ENCODE measurements at regions not wholly inside any gene's neighbourhood (a gene's known extent, or its start where the extent isn't known, plus 50 kb on each side); places are given as distances from the start of the nearest gene placed in this dataset.

DNA sequence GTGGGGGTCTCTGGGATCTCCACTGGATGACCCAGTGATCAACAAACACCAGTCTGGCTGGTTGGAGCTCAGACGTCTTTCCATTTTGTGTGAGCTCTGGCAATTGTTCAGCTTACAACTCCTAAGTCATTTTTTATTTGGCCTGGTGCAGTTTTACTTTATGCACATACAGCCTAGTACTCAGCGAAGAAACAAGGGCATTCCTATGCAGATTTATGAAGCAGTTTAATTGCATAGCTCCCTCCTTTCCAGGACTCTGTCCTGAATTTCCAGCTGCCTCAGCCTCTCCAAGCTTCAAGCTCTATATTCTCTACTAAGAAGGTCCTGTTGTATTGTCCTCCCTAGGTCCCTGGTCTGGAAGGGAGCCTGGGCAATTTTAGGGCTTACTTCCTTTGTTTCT is 145.6 kb upstream of the GALNT17 start:
- DNase-seq (ENCODE audit: low spot score), result no peak

DNA sequence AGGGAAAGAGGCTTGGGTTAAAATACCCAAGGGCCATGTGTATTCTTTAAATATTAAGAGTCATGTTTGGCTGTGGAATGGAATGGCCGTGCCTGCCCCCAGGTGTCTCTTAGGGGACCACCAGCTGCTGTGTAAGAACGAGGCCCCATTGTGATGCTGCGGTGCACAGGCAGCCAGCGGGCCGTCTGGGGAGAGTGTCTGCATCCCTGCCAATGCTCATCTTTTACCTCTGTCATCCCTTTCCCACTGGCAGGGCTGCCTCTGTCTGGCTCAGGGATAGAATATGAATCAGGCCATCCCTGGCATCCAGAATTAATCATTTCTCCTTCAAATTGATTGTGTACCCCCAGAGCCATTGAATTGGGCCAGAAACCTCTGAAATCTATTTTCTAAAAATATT is 137.8 kb upstream of the GALNT17 start:
- no peak for DNase-seq (ENCODE audit: low spot score)

DNA sequence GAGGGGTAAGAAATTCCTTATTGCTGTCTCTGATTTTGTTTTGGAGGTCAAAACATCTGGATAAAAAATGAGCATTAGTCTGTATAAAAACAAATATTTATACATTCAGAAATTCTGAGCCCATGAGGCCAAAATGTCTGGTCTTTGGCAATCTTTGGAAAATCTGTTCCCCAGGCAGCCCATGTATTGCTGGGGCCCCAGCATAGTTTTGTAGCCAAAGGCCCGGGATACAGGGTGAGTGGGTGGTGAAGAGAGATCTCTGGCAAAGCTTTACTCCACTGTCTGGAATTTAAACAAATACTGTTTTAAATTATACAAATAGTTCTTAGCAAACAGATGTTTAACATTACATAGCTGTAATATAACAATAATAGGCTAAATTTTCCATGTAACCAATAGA is 134.7 kb upstream of the GALNT17 start:
- no peak for DNase-seq (ENCODE audit: low spot score)

DNA sequence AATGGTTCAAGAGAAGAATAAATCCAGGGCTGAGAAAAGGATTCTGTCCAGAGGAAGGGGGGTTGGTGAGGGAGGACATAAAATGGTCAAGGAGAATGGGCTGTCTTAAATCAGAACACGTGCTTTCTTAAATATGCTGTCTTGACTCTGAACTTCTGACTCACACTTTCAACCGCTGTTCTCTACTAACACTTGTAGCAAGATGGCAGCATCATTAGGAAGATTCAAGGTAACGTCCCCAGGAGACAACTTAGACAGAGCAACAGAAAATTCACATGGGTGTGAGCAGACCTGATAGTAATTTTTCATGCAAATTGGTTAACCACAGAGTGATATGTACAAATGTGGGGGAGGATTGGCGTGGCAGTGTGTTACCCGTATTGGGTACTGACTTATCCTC is 126.8 kb upstream of the GALNT17 start:
- no peak for DNase-seq (ENCODE audit: low spot score)

- DNase-seq (ENCODE audit: low spot score), result no peak
Observed at GRCh38 chr7:71009636-71010035, 122.3 kb upstream of the GALNT17 start.

DNA sequence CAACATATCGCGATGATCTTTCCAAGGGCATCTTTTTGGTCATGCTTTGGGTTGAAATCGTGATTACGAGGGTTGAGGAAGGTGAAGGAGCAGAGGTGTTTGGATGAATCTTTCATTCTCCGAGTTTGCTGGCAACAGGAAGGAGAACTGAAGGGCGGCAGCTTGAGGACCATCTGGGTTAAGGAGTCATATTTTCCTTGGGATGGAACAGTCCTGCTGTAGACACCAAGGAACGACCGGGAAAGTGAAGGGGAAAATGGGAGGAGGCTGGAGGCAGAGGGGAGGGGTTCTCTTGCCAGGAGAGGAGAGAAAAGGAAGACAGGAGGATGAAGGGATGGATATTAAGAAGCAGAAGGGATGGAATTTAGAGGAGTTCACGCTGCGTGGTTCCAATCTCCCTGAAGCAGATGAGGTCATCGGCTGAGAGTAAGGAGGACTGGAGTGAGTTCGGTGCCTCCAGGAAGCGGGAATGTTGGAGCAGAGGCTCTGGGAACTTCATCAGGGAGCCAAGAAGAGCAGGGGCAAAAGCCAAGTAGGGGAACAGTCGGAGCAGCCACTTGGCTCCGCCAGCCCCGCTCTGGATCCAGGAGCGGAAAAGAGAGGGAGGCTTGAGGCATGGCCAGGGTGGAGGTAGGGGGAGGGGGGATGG is 116.6 kb upstream of the GALNT17 start:
- DNase-seq (ENCODE audit: low spot score), result no peak

DNA sequence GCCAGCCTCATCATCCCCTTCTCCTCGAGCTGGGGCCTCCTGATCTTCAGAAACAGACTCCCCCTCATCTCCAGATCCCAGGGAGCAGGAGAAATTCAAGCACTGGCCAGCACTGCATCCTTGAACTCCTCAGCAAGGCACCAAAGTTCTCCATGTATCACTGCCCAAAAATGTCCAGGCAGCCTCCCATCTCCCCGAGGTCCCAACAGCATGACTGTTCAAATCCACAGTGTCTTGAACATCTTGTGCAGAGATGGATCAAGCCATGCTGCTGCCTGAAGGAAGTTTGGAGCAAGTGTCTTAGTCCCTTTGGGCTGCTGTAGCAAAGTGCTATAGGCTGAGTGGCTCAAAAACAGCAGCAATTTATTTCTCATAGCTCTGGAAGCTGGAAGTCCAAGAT is 115.5 kb upstream of the GALNT17 start:
- no peak for DNase-seq (ENCODE audit: low spot score)

- DNase-seq (ENCODE audit: low spot score), result no peak
Observed at GRCh38 chr7:71017602-71018001, 114.3 kb upstream of the GALNT17 start.

DNA sequence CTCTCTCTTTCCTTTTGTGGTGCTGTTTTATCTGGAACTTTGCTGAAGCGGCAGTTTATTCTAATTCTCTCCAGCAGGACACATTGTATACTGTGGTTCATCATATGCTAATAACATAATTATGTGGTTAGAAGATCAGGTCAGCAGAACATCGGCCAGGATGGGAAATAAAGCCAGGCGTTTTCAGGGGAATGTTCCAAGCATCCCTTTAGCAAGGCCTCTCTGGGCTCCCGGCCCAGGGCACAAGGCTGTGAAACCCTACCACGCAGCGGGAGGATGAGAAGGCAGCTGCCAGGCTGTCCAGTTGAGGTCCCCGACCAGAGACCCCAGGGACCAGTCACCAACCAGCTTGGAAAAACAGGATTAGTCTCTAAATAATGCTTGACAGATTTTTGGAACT is 112.2 kb upstream of the GALNT17 start:
- DNase-seq (ENCODE audit: low spot score), result no peak

- no peak for DNase-seq (ENCODE audit: low spot score)
Observed at GRCh38 chr7:71021131-71021530, 110.8 kb upstream of the GALNT17 start.

- DNase-seq (ENCODE audit: low spot score), result no peak
Observed at GRCh38 chr7:71026680-71027079, 105.3 kb upstream of the GALNT17 start.

GRCh38 chr7:71034243-71034642 is 97.7 kb upstream of the GALNT17 start:
- no peak for DNase-seq (ENCODE audit: low spot score)

GRCh38 chr7:71042591-71042990 is 89.4 kb upstream of the GALNT17 start:
- DNase-seq (ENCODE audit: low spot score), result no peak

- DNase-seq (ENCODE audit: low spot score), result no peak
Observed at GRCh38 chr7:71050492-71050891, 81.5 kb upstream of the GALNT17 start.

DNA sequence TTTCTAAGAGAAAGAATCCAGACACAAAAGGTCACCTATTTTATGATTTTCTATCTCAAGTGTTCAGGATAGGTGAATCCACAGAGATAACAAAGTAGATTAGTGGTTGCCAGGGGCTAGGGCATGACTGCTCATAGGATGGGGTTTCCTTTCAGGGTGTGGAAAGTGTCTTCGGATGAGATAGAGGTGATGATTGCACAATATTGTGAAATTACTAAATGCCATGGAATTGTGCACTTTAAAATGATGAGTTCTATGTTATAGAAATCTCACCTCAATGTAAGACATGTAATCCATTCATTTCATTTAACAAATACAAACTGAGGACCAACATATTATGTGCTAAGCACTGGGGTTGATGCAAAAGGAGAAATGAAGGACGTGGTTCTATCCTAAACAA is 76.4 kb upstream of the GALNT17 start:
- DNase-seq (ENCODE audit: low spot score), result no peak

GRCh38 chr7:71077743-71078476 is 54.0 kb upstream of the GALNT17 start:
- DNase-seq (ENCODE audit: low spot score), result no peak
